WTC11 (cell line): ENCODE measurements at regions not wholly inside any gene's neighbourhood (a gene's known extent, or its start where the extent isn't known, plus 50 kb on each side); places are given as distances from the start of the nearest gene placed in this dataset.

Source experiments
- ATAC-seq: fragments of 200-7000 bp; cut with Tn5 transposase; 2 replicates; pipeline ENCODE4 v1.10.0; 2021; ENCODE audit warnings: mild to moderate bottlenecking, moderate library complexity
- CTCF ChIA-PET: fragments of 300-600 bp; sonication (Branson Sonifier 250); formaldehyde crosslinking; loops from one replicate; lab custom pipeline; 2021; ENCODE audit warnings: antibody characterized with exemption; lab: Charles Lee
- POLR2A ChIA-PET: fragments of 350-600 bp; sonication (Branson Sonifier 250); formaldehyde crosslinking; loops from one replicate; lab custom pipeline; 2021; ENCODE audit warnings: antibody characterized with exemption; lab: Charles Lee
- DNase-seq: peaks from one replicate; pipeline ENCODE4 v3.0.0; 2021; ENCODE audit warnings: low spot score
- H3K27ac Mint-ChIP-seq: 2 replicates; pipeline ENCODE4 v1.8.0; 2021; ENCODE audit warnings: mixed read lengths
- H3K27me3 Mint-ChIP-seq: 2 replicates; pipeline ENCODE4 v1.8.0; 2021; ENCODE audit warnings: low read depth, mild to moderate bottlenecking, moderate library complexity, mixed read lengths
- H3K36me3 Mint-ChIP-seq: 2 replicates; pipeline ENCODE4 v1.8.0; 2021; ENCODE audit warnings: mixed read lengths
- H3K4me1 Mint-ChIP-seq: 2 replicates; pipeline ENCODE4 v1.8.0; 2022; ENCODE audit warnings: mixed read lengths
- H3K4me3 Mint-ChIP-seq: 2 replicates; pipeline ENCODE4 v1.8.0; 2021; ENCODE audit warnings: mild to moderate bottlenecking, moderate library complexity, mixed read lengths
- H3K9me3 Mint-ChIP-seq: 2 replicates; pipeline ENCODE4 v1.8.0; 2021; ENCODE audit warnings: mixed read lengths
- AFF4 ChIP-seq: sonication (generic); formaldehyde crosslinking; IDR thresholded peaks from 2 replicates; pipeline ENCODE4 v1.8.1; 2023; ENCODE audit warnings: mild to moderate bottlenecking, missing genetic modification reagents, borderline replicate concordance
- ATF3 ChIP-seq: sonication (generic); formaldehyde crosslinking; conservative IDR thresholded peaks from 2 replicates; pipeline ENCODE4 v1.8.1; 2022; ENCODE audit warnings: mild to moderate bottlenecking, missing genetic modification reagents
- CTCF ChIP-seq: fragments of 200-600 bp; IDR thresholded peaks from 2 replicates; pipeline ENCODE4 v1.8.0; 2022; ENCODE audit warnings: antibody characterized with exemption
- ERG ChIP-seq: fragments of 250-450 bp; sonication (Bioruptor Pico); IDR thresholded peaks from 2 replicates; pipeline ENCODE4 v1.8.0; 2021; ENCODE audit warnings: mild to moderate bottlenecking
- FOXP1 ChIP-seq: sonication (generic); formaldehyde crosslinking; IDR thresholded peaks from 2 replicates; pipeline ENCODE4 v1.8.0; 2022; ENCODE audit warnings: missing genetic modification reagents, mild to moderate bottlenecking, moderate library complexity, borderline replicate concordance
- IRF1 ChIP-seq: sonication (generic); formaldehyde crosslinking; IDR thresholded peaks from 2 replicates; pipeline ENCODE4 v1.8.0; 2023; ENCODE audit warnings: missing genetic modification reagents
- JAZF1 ChIP-seq: fragments of 250-450 bp; sonication (Bioruptor Pico); IDR thresholded peaks from 2 replicates; pipeline ENCODE4 v1.9.0; 2021; ENCODE audit warnings: moderate library complexity, mild to moderate bottlenecking, inconsistent platforms
- JUN ChIP-seq: sonication (generic); formaldehyde crosslinking; IDR thresholded peaks from 2 replicates; pipeline ENCODE4 v1.8.0; 2023; ENCODE audit warnings: mild to moderate bottlenecking, missing genetic modification reagents
- MAX ChIP-seq: sonication (generic); formaldehyde crosslinking; IDR thresholded peaks from 2 replicates; pipeline ENCODE4 v1.8.0; 2022; ENCODE audit warnings: mild to moderate bottlenecking, missing genetic modification reagents
- PRDM15 ChIP-seq: sonication (generic); formaldehyde crosslinking; IDR thresholded peaks from 2 replicates; pipeline ENCODE4 v1.8.0; 2022; ENCODE audit warnings: missing genetic modification reagents
- TP53 ChIP-seq: sonication (generic); formaldehyde crosslinking; IDR thresholded peaks from 2 replicates; pipeline ENCODE4 v1.8.1; 2023; ENCODE audit warnings: mild to moderate bottlenecking, missing genetic modification reagents

GRCh38 chr2:120520454-120520853 lies 174.5 kb downstream of the INHBB start (continued):
- no peak for TF ChIP-seq PRDM15
- TF ChIP-seq ATF3 (CRISPR knock-in tag) = no peak
- TF ChIP-seq AFF4 (CRISPR knock-in tag) = no peak
- no peak for TF ChIP-seq JUN (CRISPR knock-in tag)
- TF ChIP-seq FOXP1 (CRISPR knock-in tag) = no peak
- no peak for TF ChIP-seq JAZF1 (CRISPR knock-in tag)
- no peak for TF ChIP-seq TP53 (CRISPR knock-in tag)
- no peak for TF ChIP-seq ERG (CRISPR knock-in tag)
- TF ChIP-seq, all 79 proteins: peak for 0

- DNase-seq = peak; percentile 84
- Mint-ChIP-seq H3K4me1 (peaks cover 19% of the 10 kb centered on the region), H3K36me3 (no peaks in the 10 kb centered on the region), H3K9me3 (no peaks in the 10 kb centered on the region), H3K27ac (no peak overlapping the region), H3K4me3 (no peak overlapping the region), H3K27me3 (peaks cover 44% of the 10 kb centered on the region)
- POLR2A ChIA-PET = no interaction called here
- ATAC-seq = peak; percentile 83
- TF ChIP-seq CTCF = peak; percentile 95
- TF ChIP-seq IRF1 = no peak
- no peak for TF ChIP-seq MAX (CRISPR knock-in tag)
- CTCF ChIA-PET = interaction anchor here (0.6 to 1.9 kb wide), 44 partner anchors 8 to 654 kb away, joined by 3 to 49 read pairs (median 4); partner anchors contain the start of gene RALB
Measured at GRCh38 chr2:120520929-120521912, 175.3 kb downstream of the INHBB start.
